H1 (cell line): ENCODE measurements at regions not wholly inside any gene's neighbourhood (a gene's known extent, or its start where the extent isn't known, plus 50 kb on each side); places are given as distances from the start of the nearest gene placed in this dataset.
A peak's percentile ranks its signal among the peaks of the same experiment; 100 is the strongest.

ENCODE experiments used
- CTCF ChIA-PET: fragments of 300-600 bp; sonication (Branson Sonifier 250); formaldehyde crosslinking; loops from one replicate; lab custom pipeline; 2021; ENCODE audit not compliant: partially characterized antibody; lab: Charles Lee
- POLR2A ChIA-PET: fragments of 300-600 bp; sonication (Branson Sonifier 250); formaldehyde crosslinking; loops from one replicate; lab custom pipeline; 2021; ENCODE audit warnings: inconsistent platforms; ENCODE audit not compliant: partially characterized antibody; lab: Charles Lee
- DNase-seq, 2 experiments: peaks; one replicate each; pipeline versions ENCODE4 v3.0.0 to v3.0.0-alpha.2; 2010 to 2022; ENCODE audit warnings: low spot score in 2 of 2, low read depth in 1 of 2, mixed read lengths in 1 of 2
- FAIRE-seq: peaks from 2 replicates; lab custom pipeline; 2011; peaks lifted over from hg19 to GRCh38; lab: Jason Lieb, UNC
- H2AFZ ChIP-seq: 2 replicates; pipeline ENCODE4 v1.8.1; 2012; ENCODE audit warnings: low read length, inconsistent platforms
- H2AK5ac ChIP-seq: 2 replicates; pipeline ENCODE4 v1.6.1; 2013; ENCODE audit warnings: low read depth, low read length
- H2BK120ac ChIP-seq: replicated peaks from 2 replicates; pipeline ENCODE3; 2013; ENCODE audit warnings: low read depth, low read length, inconsistent platforms
- H2BK12ac ChIP-seq: 2 replicates; pipeline ENCODE4 v1.6.1; 2013; ENCODE audit warnings: low read depth, low read length
- H2BK15ac ChIP-seq: 2 replicates; pipeline ENCODE4 v1.6.1; 2013; ENCODE audit warnings: low read length
- H2BK20ac ChIP-seq: 2 replicates; pipeline ENCODE4 v1.6.1; 2013; ENCODE audit warnings: low read length
- H2BK5ac ChIP-seq: 2 replicates; pipeline ENCODE4 v1.6.1; 2013; ENCODE audit warnings: low read depth, low read length
- H3K14ac ChIP-seq: 2 replicates; pipeline ENCODE4 v1.6.1; 2013; ENCODE audit warnings: inconsistent platforms; ENCODE audit not compliant: insufficient read length
- H3K18ac ChIP-seq: 2 replicates; pipeline ENCODE4 v1.6.1; 2013; ENCODE audit warnings: low read length; ENCODE audit errors: extremely low read depth
- H3K23ac ChIP-seq: 2 replicates; pipeline ENCODE4 v1.6.1; 2013; ENCODE audit warnings: inconsistent platforms; ENCODE audit not compliant: insufficient read length
- H3K23me2 ChIP-seq: 2 replicates; pipeline ENCODE4 v1.6.1; 2013; ENCODE audit warnings: low read depth, low read length
- H3K27ac ChIP-seq: 2 replicates; pipeline ENCODE4 v1.6.1; 2011; ENCODE audit warnings: low read depth, low read length, inconsistent platforms
- H3K27me3 ChIP-seq, 4 experiments: replicated peaks in 1 of 4; 1 replicate in 1 of 4; 2 replicates in 3 of 4; pipeline versions ENCODE4 v1.6.1 to v1.8.1; 2011 to 2013; ENCODE audit warnings: low read length in 3 of 4, mild to moderate bottlenecking in 3 of 4, inconsistent platforms in 2 of 4, mixed read lengths in 2 of 4, moderate library complexity in 1 of 4; ENCODE audit not compliant: control insufficient read depth in 3 of 4, insufficient read depth in 3 of 4; ENCODE audit errors: extremely low read depth in 1 of 4
- H3K36me3 ChIP-seq, 4 experiments: 2 replicates each; pipeline versions ENCODE4 v1.6.1 to v1.8.1; 2011 to 2013; ENCODE audit warnings: mild to moderate bottlenecking in 4 of 4, low read length in 3 of 4, moderate library complexity in 2 of 4, control low read depth in 1 of 4, inconsistent platforms in 1 of 4; ENCODE audit not compliant: insufficient read depth in 4 of 4, control insufficient read depth in 2 of 4
- H3K4ac ChIP-seq: replicated peaks from 2 replicates; pipeline ENCODE3; 2013; ENCODE audit warnings: low read length, low read depth, mixed read lengths, inconsistent platforms; ENCODE audit not compliant: insufficient read length
- H3K4me1 ChIP-seq, 4 experiments: replicated peaks in 1 of 4; 1 replicate in 1 of 4; 2 replicates in 3 of 4; pipeline versions ENCODE4 v1.6.1 to v1.8.1; 2011 to 2013; ENCODE audit warnings: low read length in 3 of 4, inconsistent platforms in 2 of 4, mixed read lengths in 1 of 4; ENCODE audit not compliant: insufficient read depth in 4 of 4, control insufficient read depth in 3 of 4
- H3K4me2 ChIP-seq, 2 experiments: 2 replicates each; pipeline versions ENCODE4 v1.6.1 to v1.8.1; 2011 to 2013; ENCODE audit warnings: low read depth in 2 of 2, low read length in 2 of 2, control low read depth in 1 of 2, inconsistent platforms in 1 of 2, mild to moderate bottlenecking in 1 of 2; ENCODE audit not compliant: insufficient read depth in 1 of 2
- H3K4me3 ChIP-seq, 4 experiments: fragments of 200-600, 300-600 bp in 1 of 4; sonication (generic), shearing (Covaris generic), sonication (Bioruptor Twin) in 1 of 4; 2 replicates each; pipeline versions ENCODE4 v1.5.1 to v1.8.1; 2011 to 2016; ENCODE audit warnings: low read length in 4 of 4, low read depth in 3 of 4, control low read depth in 2 of 4, inconsistent platforms in 2 of 4, mild to moderate bottlenecking in 2 of 4, mixed read lengths in 1 of 4, moderate library complexity in 1 of 4; ENCODE audit not compliant: insufficient read depth in 2 of 4; ENCODE audit errors: extremely low read depth in 1 of 4
- H3K56ac ChIP-seq: replicated peaks from 2 replicates; pipeline ENCODE3; 2013; ENCODE audit warnings: low read depth, mild to moderate bottlenecking, mixed read lengths, low read length, inconsistent platforms; ENCODE audit not compliant: insufficient read length
- H3K79me1 ChIP-seq: 2 replicates; pipeline ENCODE4 v1.6.1; 2013; ENCODE audit warnings: low read depth, low read length, control low read depth
- H3K79me2 ChIP-seq, 2 experiments: 2 replicates each; pipeline versions ENCODE4 v1.6.1 to v1.8.1; 2012 to 2013; ENCODE audit warnings: low read length in 2 of 2, mild to moderate bottlenecking in 2 of 2, inconsistent platforms in 1 of 2; ENCODE audit not compliant: insufficient read depth in 2 of 2, control insufficient read depth in 1 of 2
- H3K9ac ChIP-seq, 4 experiments: replicated peaks in 1 of 4; 1 replicate in 1 of 4; 2 replicates in 3 of 4; pipeline versions ENCODE4 v1.6.1 to v1.8.1; 2011 to 2013; ENCODE audit warnings: low read depth in 3 of 4, low read length in 3 of 4, control low read depth in 2 of 4, mild to moderate bottlenecking in 2 of 4, moderate library complexity in 2 of 4, inconsistent platforms in 1 of 4; ENCODE audit errors: extremely low read depth in 1 of 4
- H3K9me3 ChIP-seq, 2 experiments: 2 replicates each; pipeline versions ENCODE4 v1.6.1 to v1.8.1; 2012 to 2013; ENCODE audit warnings: mild to moderate bottlenecking in 2 of 2, moderate library complexity in 2 of 2, control low read depth in 1 of 2, inconsistent platforms in 1 of 2, low read depth in 1 of 2, low read length in 1 of 2, mixed read lengths in 1 of 2; ENCODE audit not compliant: insufficient read depth in 2 of 2
- H4K20me1 ChIP-seq, 2 experiments: replicated peaks in 1 of 2; 2 replicates each; pipeline versions ENCODE3 to v1.8.1; 2011 to 2013; ENCODE audit warnings: inconsistent platforms in 2 of 2, low read length in 2 of 2, mild to moderate bottlenecking in 1 of 2; ENCODE audit not compliant: insufficient read depth in 2 of 2, control insufficient read depth in 1 of 2
- H4K5ac ChIP-seq: 2 replicates; pipeline ENCODE4 v1.6.1; 2013; ENCODE audit warnings: low read length, low read depth, mixed read lengths, inconsistent platforms; ENCODE audit not compliant: insufficient read length
- H4K8ac ChIP-seq: 2 replicates; pipeline ENCODE4 v1.8.0; 2013; ENCODE audit warnings: mild to moderate bottlenecking, moderate library complexity, low read length, inconsistent platforms; ENCODE audit not compliant: insufficient read depth; ENCODE audit errors: extremely low read depth
- H4K91ac ChIP-seq: replicated peaks from 2 replicates; pipeline ENCODE3; 2013; ENCODE audit warnings: low read length, mixed read lengths, inconsistent platforms; ENCODE audit not compliant: insufficient read length
- BACH1 ChIP-seq: IDR thresholded peaks from 2 replicates; pipeline ENCODE4 v1.6.1; 2012; ENCODE audit warnings: low read length, improper control_type of control experiment
- CEBPB ChIP-seq: IDR thresholded peaks from 2 replicates; pipeline ENCODE4 v1.6.1; 2012; ENCODE audit warnings: low read depth, low read length
- GABPA ChIP-seq: IDR thresholded peaks from 2 replicates; pipeline ENCODE4 v1.6.1; 2011; ENCODE audit warnings: mild to moderate bottlenecking, low read length, moderate library complexity, borderline replicate concordance; ENCODE audit not compliant: insufficient read depth
- GTF2F1 ChIP-seq: IDR thresholded peaks from 2 replicates; pipeline ENCODE4 v1.6.1; 2012; ENCODE audit warnings: low read depth, low read length, improper control_type of control experiment, borderline replicate concordance
- HDAC6 ChIP-seq: IDR thresholded peaks from one replicate; pipeline ENCODE4 v1.7.1; 2012; ENCODE audit warnings: low read depth, mild to moderate bottlenecking, inconsistent platforms, low read length, moderate library complexity
- JUN ChIP-seq: IDR thresholded peaks from 2 replicates; pipeline ENCODE4 v1.6.1; 2011; ENCODE audit warnings: low read depth, mild to moderate bottlenecking, improper control_type of control experiment, low read length
- KDM1A ChIP-seq: fragments of 200-600, 300-600 bp; sonication (generic); IDR thresholded peaks from 2 replicates; pipeline ENCODE4 v1.7.1; 2016; ENCODE audit warnings: mild to moderate bottlenecking, low read length, borderline replicate concordance
- KDM4A ChIP-seq: IDR thresholded peaks from one replicate; pipeline ENCODE4 v1.7.1; 2012; ENCODE audit warnings: low read depth, mild to moderate bottlenecking, moderate library complexity, low read length, inconsistent platforms; ENCODE audit not compliant: severe bottlenecking
- NANOG ChIP-seq: IDR thresholded peaks from 2 replicates; pipeline ENCODE4 v1.6.1; 2011; ENCODE audit warnings: low read length, low read depth, mild to moderate bottlenecking, inconsistent platforms; ENCODE audit not compliant: insufficient read depth, poor library complexity, severe bottlenecking
- POLR2A ChIP-seq, 2 experiments: IDR thresholded peaks; 1 replicate in 1 of 2; 2 replicates in 1 of 2; pipeline ENCODE4 v1.6.1; 2011; ENCODE audit warnings: low read depth in 2 of 2, low read length in 2 of 2, mild to moderate bottlenecking in 2 of 2; ENCODE audit errors: control extremely low read depth in 1 of 2
- TAF7 ChIP-seq: optimal IDR thresholded peaks from 2 replicates; pipeline ENCODE3; 2011; ENCODE audit warnings: low read depth, mild to moderate bottlenecking, inconsistent platforms, low read length, moderate library complexity, borderline replicate concordance
- TBP ChIP-seq: IDR thresholded peaks from 2 replicates; pipeline ENCODE4 v1.6.1; 2011; ENCODE audit warnings: low read depth, low read length, improper control_type of control experiment
- TCF12 ChIP-seq: IDR thresholded peaks from 2 replicates; pipeline ENCODE4 v1.6.1; 2011; ENCODE audit warnings: low read depth, mild to moderate bottlenecking, low read length
- whole genome bisulfite sequencing, 2 experiments: shearing (Covaris generic) in 1 of 2; methylation state at CpG; one replicate each; pipeline versions ENCODE4 v1.1.6 to v1.1.7; 2013 to 2015; ENCODE audit warnings: low lambda C conversion rate in 2 of 2, mixed read lengths in 2 of 2, inconsistent platforms in 1 of 2, low coverage in 1 of 2, missing lambda C conversion rate in 1 of 2; ENCODE audit not compliant: insufficient replicate concordance in 2 of 2, insufficient coverage in 1 of 2, insufficient read length in 1 of 2; ENCODE audit errors: extremely low coverage in 1 of 2, missing lambda C conversion rate in 1 of 2; 5-methylcytosine and 5-hydroxymethylcytosine counted together
- TF ChIP-seq, protein P1 (sequence below): IDR thresholded peaks from 2 replicates; pipeline ENCODE4 v1.6.1; 2011; ENCODE audit warnings: low read depth, mild to moderate bottlenecking, low read length; ENCODE audit not compliant: insufficient read depth
- TF ChIP-seq, protein P2 (sequence below): IDR thresholded peaks from 2 replicates; pipeline ENCODE4 v1.6.1; 2012; ENCODE audit warnings: inconsistent platforms

DNA sequence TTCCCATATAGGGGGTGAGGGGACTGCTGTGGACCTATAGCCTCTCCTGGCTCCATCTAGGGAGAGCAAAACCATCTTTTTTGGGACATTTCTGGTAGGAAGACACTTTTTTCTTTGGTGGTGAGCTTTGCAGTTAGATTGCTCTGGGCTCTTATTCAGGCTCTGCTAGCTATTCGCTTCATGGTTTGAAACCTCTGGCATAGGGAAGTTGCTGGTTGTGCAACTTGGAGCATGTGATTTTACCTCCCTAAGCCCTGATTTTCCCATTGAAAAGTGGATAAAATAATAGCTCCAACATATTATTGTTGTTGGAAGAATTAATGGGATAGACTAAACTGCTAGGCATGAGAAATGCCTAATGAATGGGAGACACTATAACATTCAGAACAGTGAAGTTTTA lies 69.6 kb downstream of the CYP26A1 start:
- Histone ChIP-seq H3K9ac (no peak overlapping the region), H3K4me2 (no peak overlapping the region), H3K36me3 (no peaks in the 10 kb centered on the region), H2BK12ac (no peak overlapping the region), H2BK20ac (0 out of 2 replicates have a peak overlapping the region, but pooled peaks have one; percentile 9), H2BK15ac (no peak overlapping the region), H3K23ac (no peak overlapping the region), H3K79me1 (no peaks in the 10 kb centered on the region), H3K4me3 (no peak overlapping the region), H3K56ac (no peak overlapping the region), H3K14ac (no peak overlapping the region), H4K8ac (no peak overlapping the region), H4K91ac (no peak overlapping the region), H2AK5ac (no peak overlapping the region), H3K27me3 (no peaks in the 10 kb centered on the region), H2BK5ac (no peak overlapping the region), H3K4ac (no peak overlapping the region), H4K20me1 (no peaks in the 10 kb centered on the region), H2AFZ (no peak overlapping the region), H3K18ac (no peak overlapping the region), H3K79me2 (no peaks in the 10 kb centered on the region), H3K23me2 (no peaks in the 10 kb centered on the region; the same call in 1 of the 2 replicates), H2BK120ac (no peak overlapping the region), H4K5ac (no peak overlapping the region), H3K27ac (no peak overlapping the region), H3K4me1 (peaks cover 0 to 6% (median 0%) of the 10 kb centered on the region in 4 experiments; a peak in 1 of 7 replicates), H3K9me3 (no peaks in the 10 kb centered on the region)
- ChIA-PET POLR2A (no interaction called here), CTCF (interaction anchor here (0.9 to 3.3 kb wide), 8 partner anchors 8 to 215 kb away, joined by 3 to 10 read pairs (median 4); no protein-coding TSS in a partner anchor)
- 96% methylated on average over 1 of the region's 1 CpG; no CpG with 5 or more reads in 1 of the 2 experiments for WGBS, 2 experiments
- DNase-seq (no peak), FAIRE-seq (no peak)
- TF ChIP-seq, protein P1, sequence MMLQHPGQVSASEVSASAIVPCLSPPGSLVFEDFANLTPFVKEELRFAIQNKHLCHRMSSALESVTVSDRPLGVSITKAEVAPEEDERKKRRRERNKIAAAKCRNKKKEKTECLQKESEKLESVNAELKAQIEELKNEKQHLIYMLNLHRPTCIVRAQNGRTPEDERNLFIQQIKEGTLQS, result no peak
- TF ChIP-seq NANOG (no peak), TAF7 (no peak), JUN (no peak), GTF2F1 (no peak), KDM1A (no peak), TBP (no peak), BACH1 (no peak), CEBPB (no peak), TCF12 (no peak), KDM4A (no peak), HDAC6 (no peak), POLR2A (IDR thresholded peaks at IDR 0.05; ENCODE audit: control extremely low read depth in 1 of 2, low read depth in 2 of 2, low read length in 2 of 2) (no peak), GABPA (no peak)
- TF ChIP-seq, protein P2, sequence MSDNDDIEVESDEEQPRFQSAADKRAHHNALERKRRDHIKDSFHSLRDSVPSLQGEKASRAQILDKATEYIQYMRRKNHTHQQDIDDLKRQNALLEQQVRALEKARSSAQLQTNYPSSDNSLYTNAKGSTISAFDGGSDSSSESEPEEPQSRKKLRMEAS, result no peak
